NB4 (cell line): ENCODE measurements at regions not wholly inside any gene's neighbourhood (a gene's known extent, or its start where the extent isn't known, plus 50 kb on each side); places are given as distances from the start of the nearest gene placed in this dataset.

Experiments used
- CTCF ChIP-seq: IDR thresholded peaks from one replicate; pipeline ENCODE4 v1.5.1; 2012; ENCODE audit warnings: low read depth, low read length
- MAX ChIP-seq: IDR thresholded peaks from 2 replicates; pipeline ENCODE4 v1.6.1; 2011; ENCODE audit warnings: low read depth, low read length
- POLR2A ChIP-seq: IDR thresholded peaks from 2 replicates; pipeline ENCODE4 v1.6.1; 2011; ENCODE audit warnings: mild to moderate bottlenecking; ENCODE audit not compliant: insufficient read length; ENCODE audit errors: extremely low read depth

- TF ChIP-seq POLR2A: no peak
- no peak for TF ChIP-seq CTCF
- TF ChIP-seq MAX: no peak
Observed at GRCh38 chr10:65559369-65559768, 1366.5 kb upstream of the LRRTM3 start.
